ENCODE measurements at regions not wholly inside any gene's neighbourhood (a gene's known extent, or its start where the extent isn't known, plus 50 kb on each side); places are given as distances from the start of the nearest gene placed in this dataset.

DNA sequence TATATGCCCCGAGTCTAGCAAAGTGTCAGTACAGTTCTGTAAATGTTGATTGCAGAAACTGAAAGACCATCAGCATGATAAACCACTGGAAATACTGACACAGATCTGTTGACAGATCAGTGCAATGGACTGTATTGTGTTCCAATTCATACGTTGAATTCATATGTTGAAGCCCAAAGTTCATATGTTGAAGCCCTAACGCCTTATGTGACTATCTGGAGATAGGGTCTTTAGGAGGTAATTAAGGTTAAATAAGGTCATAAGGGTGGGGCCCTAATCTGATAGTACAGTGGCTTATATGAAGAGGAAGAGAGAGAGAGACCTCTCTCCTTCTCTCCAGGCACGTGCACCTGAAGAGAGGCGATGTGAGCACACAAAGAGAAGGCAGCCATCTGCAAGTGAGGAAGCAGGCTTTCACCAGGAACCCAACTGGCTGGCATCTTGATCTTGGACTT lies 144.7 kb downstream of the MRPL39 start:
- no peaks in the 10 kb centered on the region for H3K4me1 Mint-ChIP-seq
- ATAC-seq (no peak), DNase-seq (ENCODE audit: low spot score) (no peak)
- no peaks in the 10 kb centered on the region for H3K4me1 ChIP-seq (ENCODE audit: insufficient read depth)
- H3K36me3 ChIP-seq (ENCODE audit: insufficient read depth): no peaks in the 10 kb centered on the region
- H3K4me2 ChIP-seq: no peak overlapping the region
- no peaks in the 10 kb centered on the region for H3K27me3 Mint-ChIP-seq (ENCODE audit: insufficient read depth, low read depth, poor library complexity)
- no peak for TF ChIP-seq ZNF114 (CRISPR knock-in tag; IDR thresholded peaks at IDR 0.05)
- TF ChIP-seq, protein P1, sequence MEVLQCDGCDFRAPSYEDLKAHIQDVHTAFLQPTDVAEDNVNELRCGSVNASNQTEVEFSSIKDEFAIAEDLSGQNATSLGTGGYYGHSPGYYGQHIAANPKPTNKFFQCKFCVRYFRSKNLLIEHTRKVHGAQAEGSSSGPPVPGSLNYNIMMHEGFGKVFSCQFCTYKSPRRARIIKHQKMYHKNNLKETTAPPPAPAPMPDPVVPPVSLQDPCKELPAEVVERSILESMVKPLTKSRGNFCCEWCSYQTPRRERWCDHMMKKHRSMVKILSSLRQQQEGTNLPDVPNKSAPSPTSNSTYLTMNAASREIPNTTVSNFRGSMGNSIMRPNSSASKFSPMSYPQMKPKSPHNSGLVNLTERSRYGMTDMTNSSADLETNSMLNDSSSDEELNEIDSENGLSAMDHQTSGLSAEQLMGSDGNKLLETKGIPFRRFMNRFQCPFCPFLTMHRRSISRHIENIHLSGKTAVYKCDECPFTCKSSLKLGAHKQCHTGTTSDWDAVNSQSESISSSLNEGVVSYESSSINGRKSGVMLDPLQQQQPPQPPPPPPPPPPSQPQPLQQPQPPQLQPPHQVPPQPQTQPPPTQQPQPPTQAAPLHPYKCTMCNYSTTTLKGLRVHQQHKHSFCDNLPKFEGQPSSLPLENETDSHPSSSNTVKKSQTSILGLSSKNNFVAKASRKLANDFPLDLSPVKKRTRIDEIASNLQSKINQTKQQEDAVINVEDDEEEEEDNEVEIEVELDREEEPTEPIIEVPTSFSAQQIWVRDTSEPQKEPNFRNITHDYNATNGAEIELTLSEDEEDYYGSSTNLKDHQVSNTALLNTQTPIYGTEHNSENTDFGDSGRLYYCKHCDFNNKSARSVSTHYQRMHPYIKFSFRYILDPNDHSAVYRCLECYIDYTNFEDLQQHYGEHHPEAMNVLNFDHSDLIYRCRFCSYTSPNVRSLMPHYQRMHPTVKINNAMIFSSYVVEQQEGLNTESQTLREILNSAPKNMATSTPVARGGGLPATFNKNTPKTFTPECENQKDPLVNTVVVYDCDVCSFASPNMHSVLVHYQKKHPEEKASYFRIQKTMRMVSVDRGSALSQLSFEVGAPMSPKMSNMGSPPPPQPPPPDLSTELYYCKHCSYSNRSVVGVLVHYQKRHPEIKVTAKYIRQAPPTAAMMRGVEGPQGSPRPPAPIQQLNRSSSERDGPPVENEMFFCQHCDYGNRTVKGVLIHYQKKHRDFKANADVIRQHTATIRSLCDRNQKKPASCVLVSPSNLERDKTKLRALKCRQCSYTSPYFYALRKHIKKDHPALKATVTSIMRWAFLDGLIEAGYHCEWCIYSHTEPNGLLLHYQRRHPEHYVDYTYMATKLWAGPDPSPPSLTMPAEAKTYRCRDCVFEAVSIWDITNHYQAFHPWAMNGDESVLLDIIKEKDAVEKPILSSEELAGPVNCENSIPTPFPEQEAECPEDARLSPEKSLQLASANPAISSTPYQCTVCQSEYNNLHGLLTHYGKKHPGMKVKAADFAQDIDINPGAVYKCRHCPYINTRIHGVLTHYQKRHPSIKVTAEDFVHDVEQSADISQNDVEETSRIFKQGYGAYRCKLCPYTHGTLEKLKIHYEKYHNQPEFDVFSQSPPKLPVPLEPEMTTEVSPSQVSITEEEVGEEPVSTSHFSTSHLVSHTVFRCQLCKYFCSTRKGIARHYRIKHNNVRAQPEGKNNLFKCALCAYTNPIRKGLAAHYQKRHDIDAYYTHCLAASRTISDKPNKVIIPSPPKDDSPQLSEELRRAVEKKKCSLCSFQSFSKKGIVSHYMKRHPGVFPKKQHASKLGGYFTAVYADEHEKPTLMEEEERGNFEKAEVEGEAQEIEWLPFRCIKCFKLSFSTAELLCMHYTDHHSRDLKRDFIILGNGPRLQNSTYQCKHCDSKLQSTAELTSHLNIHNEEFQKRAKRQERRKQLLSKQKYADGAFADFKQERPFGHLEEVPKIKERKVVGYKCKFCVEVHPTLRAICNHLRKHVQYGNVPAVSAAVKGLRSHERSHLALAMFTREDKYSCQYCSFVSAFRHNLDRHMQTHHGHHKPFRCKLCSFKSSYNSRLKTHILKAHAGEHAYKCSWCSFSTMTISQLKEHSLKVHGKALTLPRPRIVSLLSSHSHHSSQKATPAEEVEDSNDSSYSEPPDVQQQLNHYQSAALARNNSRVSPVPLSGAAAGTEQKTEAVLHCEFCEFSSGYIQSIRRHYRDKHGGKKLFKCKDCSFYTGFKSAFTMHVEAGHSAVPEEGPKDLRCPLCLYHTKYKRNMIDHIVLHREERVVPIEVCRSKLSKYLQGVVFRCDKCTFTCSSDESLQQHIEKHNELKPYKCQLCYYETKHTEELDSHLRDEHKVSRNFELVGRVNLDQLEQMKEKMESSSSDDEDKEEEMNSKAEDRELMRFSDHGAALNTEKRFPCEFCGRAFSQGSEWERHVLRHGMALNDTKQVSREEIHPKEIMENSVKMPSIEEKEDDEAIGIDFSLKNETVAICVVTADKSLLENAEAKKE (CRISPR knock-in tag; IDR thresholded peaks at IDR 0.05): no peak
- TF ChIP-seq ZNF331 (CRISPR knock-in tag; IDR thresholded peaks at IDR 0.05; ENCODE audit: low read depth): no peak
- no peak for TF ChIP-seq CREB1 (CRISPR knock-in tag; IDR thresholded peaks at IDR 0.05; ENCODE audit: low read depth)
- TF ChIP-seq, protein P2, sequence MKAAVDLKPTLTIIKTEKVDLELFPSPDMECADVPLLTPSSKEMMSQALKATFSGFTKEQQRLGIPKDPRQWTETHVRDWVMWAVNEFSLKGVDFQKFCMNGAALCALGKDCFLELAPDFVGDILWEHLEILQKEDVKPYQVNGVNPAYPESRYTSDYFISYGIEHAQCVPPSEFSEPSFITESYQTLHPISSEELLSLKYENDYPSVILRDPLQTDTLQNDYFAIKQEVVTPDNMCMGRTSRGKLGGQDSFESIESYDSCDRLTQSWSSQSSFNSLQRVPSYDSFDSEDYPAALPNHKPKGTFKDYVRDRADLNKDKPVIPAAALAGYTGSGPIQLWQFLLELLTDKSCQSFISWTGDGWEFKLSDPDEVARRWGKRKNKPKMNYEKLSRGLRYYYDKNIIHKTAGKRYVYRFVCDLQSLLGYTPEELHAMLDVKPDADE (IDR thresholded peaks at IDR 0.05): no peak
- TF ChIP-seq EZH2 (IDR thresholded peaks at IDR 0.05; ENCODE audit: low read depth, unreplicated experiment): no peak
- TF ChIP-seq STAT1 (IDR thresholded peaks at IDR 0.05; ENCODE audit: unreplicated experiment): no peak
- TF ChIP-seq, protein P3, sequence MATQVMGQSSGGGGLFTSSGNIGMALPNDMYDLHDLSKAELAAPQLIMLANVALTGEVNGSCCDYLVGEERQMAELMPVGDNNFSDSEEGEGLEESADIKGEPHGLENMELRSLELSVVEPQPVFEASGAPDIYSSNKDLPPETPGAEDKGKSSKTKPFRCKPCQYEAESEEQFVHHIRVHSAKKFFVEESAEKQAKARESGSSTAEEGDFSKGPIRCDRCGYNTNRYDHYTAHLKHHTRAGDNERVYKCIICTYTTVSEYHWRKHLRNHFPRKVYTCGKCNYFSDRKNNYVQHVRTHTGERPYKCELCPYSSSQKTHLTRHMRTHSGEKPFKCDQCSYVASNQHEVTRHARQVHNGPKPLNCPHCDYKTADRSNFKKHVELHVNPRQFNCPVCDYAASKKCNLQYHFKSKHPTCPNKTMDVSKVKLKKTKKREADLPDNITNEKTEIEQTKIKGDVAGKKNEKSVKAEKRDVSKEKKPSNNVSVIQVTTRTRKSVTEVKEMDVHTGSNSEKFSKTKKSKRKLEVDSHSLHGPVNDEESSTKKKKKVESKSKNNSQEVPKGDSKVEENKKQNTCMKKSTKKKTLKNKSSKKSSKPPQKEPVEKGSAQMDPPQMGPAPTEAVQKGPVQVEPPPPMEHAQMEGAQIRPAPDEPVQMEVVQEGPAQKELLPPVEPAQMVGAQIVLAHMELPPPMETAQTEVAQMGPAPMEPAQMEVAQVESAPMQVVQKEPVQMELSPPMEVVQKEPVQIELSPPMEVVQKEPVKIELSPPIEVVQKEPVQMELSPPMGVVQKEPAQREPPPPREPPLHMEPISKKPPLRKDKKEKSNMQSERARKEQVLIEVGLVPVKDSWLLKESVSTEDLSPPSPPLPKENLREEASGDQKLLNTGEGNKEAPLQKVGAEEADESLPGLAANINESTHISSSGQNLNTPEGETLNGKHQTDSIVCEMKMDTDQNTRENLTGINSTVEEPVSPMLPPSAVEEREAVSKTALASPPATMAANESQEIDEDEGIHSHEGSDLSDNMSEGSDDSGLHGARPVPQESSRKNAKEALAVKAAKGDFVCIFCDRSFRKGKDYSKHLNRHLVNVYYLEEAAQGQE (IDR thresholded peaks at IDR 0.05; ENCODE audit: unreplicated experiment): no peak
- no peak for TF ChIP-seq JUNB (IDR thresholded peaks at IDR 0.05; ENCODE audit: unreplicated experiment)
- TF ChIP-seq NANOG (IDR thresholded peaks at IDR 0.05; ENCODE audit: borderline replicate concordance): no peak
- no peak for TF ChIP-seq POLR2AphosphoS5 (IDR thresholded peaks at IDR 0.05; ENCODE audit: low read depth)
- no peak for TF ChIP-seq EZH2phosphoT487 (IDR thresholded peaks at IDR 0.05; ENCODE audit: unreplicated experiment)
- TF ChIP-seq, protein P4, sequence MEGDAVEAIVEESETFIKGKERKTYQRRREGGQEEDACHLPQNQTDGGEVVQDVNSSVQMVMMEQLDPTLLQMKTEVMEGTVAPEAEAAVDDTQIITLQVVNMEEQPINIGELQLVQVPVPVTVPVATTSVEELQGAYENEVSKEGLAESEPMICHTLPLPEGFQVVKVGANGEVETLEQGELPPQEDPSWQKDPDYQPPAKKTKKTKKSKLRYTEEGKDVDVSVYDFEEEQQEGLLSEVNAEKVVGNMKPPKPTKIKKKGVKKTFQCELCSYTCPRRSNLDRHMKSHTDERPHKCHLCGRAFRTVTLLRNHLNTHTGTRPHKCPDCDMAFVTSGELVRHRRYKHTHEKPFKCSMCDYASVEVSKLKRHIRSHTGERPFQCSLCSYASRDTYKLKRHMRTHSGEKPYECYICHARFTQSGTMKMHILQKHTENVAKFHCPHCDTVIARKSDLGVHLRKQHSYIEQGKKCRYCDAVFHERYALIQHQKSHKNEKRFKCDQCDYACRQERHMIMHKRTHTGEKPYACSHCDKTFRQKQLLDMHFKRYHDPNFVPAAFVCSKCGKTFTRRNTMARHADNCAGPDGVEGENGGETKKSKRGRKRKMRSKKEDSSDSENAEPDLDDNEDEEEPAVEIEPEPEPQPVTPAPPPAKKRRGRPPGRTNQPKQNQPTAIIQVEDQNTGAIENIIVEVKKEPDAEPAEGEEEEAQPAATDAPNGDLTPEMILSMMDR (conservative IDR thresholded peaks at IDR 0.05; ENCODE audit: low read depth in 2 of 2): no peak
- H2AFZ ChIP-seq: no peak overlapping the region
- H3K27me3 ChIP-seq (ENCODE audit: insufficient read depth): no peaks in the 10 kb centered on the region
- no peaks in the 10 kb centered on the region for H3K9me3 Mint-ChIP-seq
- H3K4me3 ChIP-seq: no peak overlapping the region
- H3K4me3 Mint-ChIP-seq: no peak overlapping the region
- H3K27ac ChIP-seq (ENCODE audit: low read depth): no peak overlapping the region
- no peaks in the 10 kb centered on the region for H3K9me2 ChIP-seq (ENCODE audit: insufficient read depth)
- H3F3A ChIP-seq (replicated peaks; ENCODE audit: low read depth): no peaks in the 10 kb centered on the region
- H3K36me3 Mint-ChIP-seq (ENCODE audit: low read depth): no peaks in the 10 kb centered on the region
- no peak overlapping the region for H3K27ac Mint-ChIP-seq
- H4K20me1 ChIP-seq (replicated peaks; ENCODE audit: insufficient read depth): no peaks in the 10 kb centered on the region
- H3K79me2 ChIP-seq (replicated peaks; ENCODE audit: insufficient read depth): no peaks in the 10 kb centered on the region

Measured in GM23338 (cell line).